Coronary artery (tissue), 2 donors: ENCODE measurements at regions not wholly inside any gene's neighbourhood (a gene's known extent, or its start where the extent isn't known, plus 50 kb on each side); places are given as distances from the start of the nearest gene placed in this dataset.

Experiments
- DNase-seq: peaks from one replicate; pipeline ENCODE4 v3.0.0-alpha.2; 2017; ENCODE audit warnings: low spot score
- H3K27ac ChIP-seq, 2 donors: fragments of 200-600 bp; sonication (generic); one replicate each; pipeline ENCODE4 v1.5.1; 2016 to 2019
- H3K4me3 ChIP-seq: fragments of 200-600 bp; sonication (generic); 2 replicates; pipeline ENCODE4 v1.5.1; 2016; ENCODE audit warnings: mild to moderate bottlenecking, moderate library complexity
- TF ChIP-seq, protein P1 (sequence below): fragments of 200-600 bp; sonication (generic); IDR thresholded peaks from one replicate; pipeline ENCODE4 v1.5.1; 2019; ENCODE audit warnings: antibody characterized with exemption

DNA sequence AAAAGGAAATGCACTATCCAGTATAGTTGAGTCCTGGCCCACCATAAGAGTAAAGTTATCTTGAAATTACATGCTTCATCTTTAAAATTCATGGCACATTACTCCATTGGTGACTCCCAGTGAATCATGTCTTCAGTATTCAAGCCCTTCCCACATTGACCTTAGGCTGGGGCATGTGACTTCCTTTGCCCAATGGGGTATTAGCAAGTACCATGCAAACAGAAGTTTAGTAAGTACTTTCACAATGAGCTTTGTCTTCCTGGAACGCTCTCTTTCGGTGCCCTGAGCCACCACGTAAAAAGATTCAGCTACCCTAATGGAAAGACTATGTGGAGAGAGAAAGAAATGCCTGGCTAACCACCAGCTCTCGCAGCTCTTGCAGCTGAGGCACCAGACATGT, 235.4 kb downstream of the HNRNPD start:
- no peak for DNase-seq
- H3K4me3 ChIP-seq, result no peak overlapping the region
- H3K27ac ChIP-seq, result no peak overlapping the region
- TF ChIP-seq, protein P1, sequence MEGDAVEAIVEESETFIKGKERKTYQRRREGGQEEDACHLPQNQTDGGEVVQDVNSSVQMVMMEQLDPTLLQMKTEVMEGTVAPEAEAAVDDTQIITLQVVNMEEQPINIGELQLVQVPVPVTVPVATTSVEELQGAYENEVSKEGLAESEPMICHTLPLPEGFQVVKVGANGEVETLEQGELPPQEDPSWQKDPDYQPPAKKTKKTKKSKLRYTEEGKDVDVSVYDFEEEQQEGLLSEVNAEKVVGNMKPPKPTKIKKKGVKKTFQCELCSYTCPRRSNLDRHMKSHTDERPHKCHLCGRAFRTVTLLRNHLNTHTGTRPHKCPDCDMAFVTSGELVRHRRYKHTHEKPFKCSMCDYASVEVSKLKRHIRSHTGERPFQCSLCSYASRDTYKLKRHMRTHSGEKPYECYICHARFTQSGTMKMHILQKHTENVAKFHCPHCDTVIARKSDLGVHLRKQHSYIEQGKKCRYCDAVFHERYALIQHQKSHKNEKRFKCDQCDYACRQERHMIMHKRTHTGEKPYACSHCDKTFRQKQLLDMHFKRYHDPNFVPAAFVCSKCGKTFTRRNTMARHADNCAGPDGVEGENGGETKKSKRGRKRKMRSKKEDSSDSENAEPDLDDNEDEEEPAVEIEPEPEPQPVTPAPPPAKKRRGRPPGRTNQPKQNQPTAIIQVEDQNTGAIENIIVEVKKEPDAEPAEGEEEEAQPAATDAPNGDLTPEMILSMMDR, result no peak

DNA sequence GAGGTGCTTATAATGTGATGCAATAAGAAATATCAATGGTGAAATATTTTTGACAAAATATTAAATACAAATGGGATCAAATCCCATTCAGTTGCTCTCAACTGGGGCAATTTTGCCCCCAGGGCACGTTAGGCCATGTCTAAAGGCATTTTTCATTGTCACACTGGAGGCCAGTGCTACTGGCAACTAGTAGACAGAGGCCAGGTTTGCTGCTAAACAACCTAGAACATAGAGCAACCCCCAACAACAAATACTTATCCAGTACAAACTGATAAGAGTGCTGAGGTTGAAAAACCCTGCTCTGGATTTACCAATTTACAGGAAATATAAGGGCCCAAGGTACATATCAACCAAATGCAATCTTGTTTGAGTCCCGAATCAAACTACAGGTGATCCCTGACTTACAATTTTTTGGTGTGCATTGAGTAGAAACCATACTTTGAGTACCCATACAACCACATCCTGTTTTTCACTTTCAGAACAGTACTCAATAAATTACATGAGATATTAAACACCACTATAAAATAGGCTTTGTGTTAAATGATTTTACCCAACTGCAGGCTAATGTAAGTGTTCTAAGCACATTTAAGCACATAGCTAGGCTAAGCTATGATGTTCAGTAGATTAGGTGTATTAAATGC, 237.5 kb downstream of the HNRNPD start:
- TF ChIP-seq, protein P1, result no peak
- no peak overlapping the region for H3K27ac ChIP-seq
- DNase-seq, result no peak
- H3K4me3 ChIP-seq, result no peak overlapping the region

DNA sequence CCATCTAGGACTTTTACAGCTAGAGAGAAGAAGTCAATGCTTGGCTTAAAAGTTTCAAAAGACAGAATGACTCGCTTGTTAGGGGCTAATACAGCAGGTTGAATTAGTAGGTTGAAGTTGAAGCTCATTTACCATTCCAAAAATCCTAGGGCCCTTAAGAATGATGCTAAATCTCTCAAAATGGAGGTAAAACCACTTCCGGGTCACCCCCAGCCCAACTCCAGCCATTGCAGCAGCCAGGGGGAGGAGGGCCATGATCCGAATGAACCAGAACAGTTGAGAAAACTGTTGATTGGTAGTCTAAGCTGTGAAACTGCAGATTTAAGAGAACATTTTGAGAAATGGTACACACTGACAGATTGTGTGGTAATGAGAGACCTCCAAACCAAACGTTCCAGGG, 245.4 kb downstream of the HNRNPD start:
- Histone ChIP-seq H3K27ac (no peak overlapping the region), H3K4me3 (no peak overlapping the region)
- no peak for DNase-seq
- TF ChIP-seq, protein P1, result no peak

DNA sequence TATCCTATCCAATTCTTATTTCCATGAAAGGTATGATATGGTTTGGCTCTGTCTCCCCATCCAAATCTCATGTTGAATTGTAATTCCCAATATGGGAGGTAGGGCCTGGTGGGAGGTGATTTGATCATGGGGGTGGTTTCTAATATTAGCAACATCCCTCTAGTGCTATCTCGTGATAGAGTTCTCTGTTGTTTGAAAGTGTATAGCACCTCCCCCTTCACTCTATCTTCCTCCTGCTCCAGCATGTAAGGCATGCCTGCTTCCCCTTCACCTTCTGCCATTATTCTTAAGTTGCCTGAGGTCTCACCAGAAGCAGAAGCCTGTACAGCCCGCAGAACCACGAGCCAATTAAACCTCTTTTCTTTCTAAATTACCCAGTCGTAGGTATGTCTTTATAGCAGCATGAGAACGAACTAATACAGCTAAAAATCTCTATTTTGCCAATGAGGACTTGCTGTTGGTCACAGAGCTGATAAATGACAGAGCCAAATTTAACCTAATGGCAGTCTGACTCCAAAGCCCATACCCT, 247.2 kb downstream of the HNRNPD start:
- DNase-seq, result no peak
- Histone ChIP-seq H3K27ac (no peak overlapping the region), H3K4me3 (no peak overlapping the region)
- TF ChIP-seq, protein P1, result no peak

DNA sequence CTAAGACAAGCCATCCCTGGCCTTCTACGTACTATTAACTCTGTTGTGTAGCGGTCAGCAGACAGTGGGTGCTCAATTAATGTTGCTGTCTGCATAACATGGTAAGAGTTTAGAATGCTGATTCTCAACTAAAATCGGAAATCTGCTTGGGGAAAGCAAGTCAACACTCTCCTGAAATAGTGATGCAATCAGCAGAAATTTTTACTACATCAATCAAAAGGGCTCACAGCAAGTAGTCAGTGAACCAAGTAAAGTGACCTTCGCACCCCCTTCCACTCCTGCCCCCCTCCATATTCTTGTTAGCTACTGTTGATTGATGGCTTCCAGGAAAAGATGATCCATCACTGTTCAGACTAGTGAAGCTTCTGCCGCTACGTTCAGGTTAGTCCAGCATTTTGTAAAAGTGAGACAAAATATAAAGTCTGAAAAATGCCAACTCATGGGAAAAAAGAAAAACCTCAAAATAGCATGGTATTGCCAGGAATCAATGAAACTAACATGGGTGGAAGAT, 247.9 kb downstream of the HNRNPD start:
- H3K4me3 ChIP-seq, result no peak overlapping the region
- TF ChIP-seq, protein P1, result no peak
- H3K27ac ChIP-seq, result no peak overlapping the region
- no peak for DNase-seq

DNA sequence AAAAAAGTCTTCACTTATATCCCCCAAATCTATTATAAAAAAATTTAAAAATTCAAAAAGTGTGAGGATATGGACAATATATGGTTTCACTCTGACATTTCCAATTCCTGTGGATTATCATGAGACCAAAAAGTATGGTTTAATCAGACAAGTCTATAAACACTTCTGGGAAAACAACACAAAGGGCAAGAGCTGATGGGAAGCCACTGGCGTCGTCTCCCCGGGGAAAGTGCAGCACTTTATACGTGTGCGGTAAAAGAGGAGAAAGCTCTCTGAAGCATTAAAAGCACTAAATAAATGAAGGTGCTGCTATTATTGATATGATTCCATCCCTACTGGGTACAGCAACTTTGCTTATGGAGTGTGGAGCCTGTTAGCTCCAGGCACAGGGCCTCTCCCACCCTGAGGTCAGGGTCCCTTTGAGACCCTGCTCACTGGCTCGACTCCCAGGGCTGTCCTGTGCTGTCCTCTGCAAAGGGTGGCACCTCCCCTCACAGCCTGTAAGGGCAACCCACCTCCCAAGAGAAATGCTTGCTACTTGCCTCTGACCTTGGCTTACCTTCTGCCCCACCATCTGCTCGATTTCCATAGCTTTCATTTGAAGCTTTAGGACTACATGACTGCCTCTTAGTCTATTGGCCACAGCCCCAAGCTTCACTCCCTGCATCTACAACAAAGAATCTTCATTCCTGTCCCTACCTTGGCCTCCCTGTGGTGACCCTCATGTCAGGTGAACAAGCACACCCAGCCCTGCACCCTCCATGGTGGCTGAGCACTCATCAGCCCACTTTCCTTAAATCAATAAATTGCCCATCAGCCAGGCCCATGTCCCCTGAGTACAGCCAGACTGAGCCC, 248.6 kb downstream of the HNRNPD start:
- no peak for DNase-seq
- no peak overlapping the region for H3K4me3 ChIP-seq
- no peak overlapping the region for H3K27ac ChIP-seq
- TF ChIP-seq, protein P1, result no peak
